Chondrocyte (in vitro differentiated cells): ENCODE measurements at regions not wholly inside any gene's neighbourhood (a gene's known extent, or its start where the extent isn't known, plus 50 kb on each side); places are given as distances from the start of the nearest gene placed in this dataset.
A peak's percentile ranks its signal among the peaks of the same experiment; 100 is the strongest.

Source experiments
- DNase-seq: peaks from one replicate; pipeline ENCODE4 v3.0.0; 2021; ENCODE audit warnings: mixed read lengths, low spot score
- H3K27ac Mint-ChIP-seq: one replicate; pipeline ENCODE4 v1.8.0; 2021; ENCODE audit warnings: mild to moderate bottlenecking, moderate library complexity, mixed read lengths; ENCODE audit not compliant: unreplicated experiment
- H3K27me3 Mint-ChIP-seq: 2 replicates; pipeline ENCODE4 v1.8.0; 2021; ENCODE audit warnings: low read depth, mixed read lengths
- H3K36me3 Mint-ChIP-seq: 2 replicates; pipeline ENCODE4 v1.8.0; 2021; ENCODE audit warnings: low read depth, mixed read lengths
- H3K4me1 Mint-ChIP-seq: 2 replicates; pipeline ENCODE4 v1.8.0; 2021; ENCODE audit warnings: low read depth, mild to moderate bottlenecking, mixed read lengths
- H3K4me3 Mint-ChIP-seq: one replicate; pipeline ENCODE4 v1.8.0; 2021; ENCODE audit warnings: mild to moderate bottlenecking, moderate library complexity, mixed read lengths; ENCODE audit not compliant: unreplicated experiment
- H3K9me3 Mint-ChIP-seq: 2 replicates; pipeline ENCODE4 v1.8.0; 2021; ENCODE audit warnings: low read depth, mixed read lengths
- CTCF ChIP-seq: fragments of 200-600 bp; sonication (generic); IDR thresholded peaks from 2 replicates; pipeline ENCODE4 v1.5.0; 2021; ENCODE audit warnings: antibody characterized with exemption, mild to moderate bottlenecking, moderate library complexity

GRCh38 chr20:59386809-59387208 lies 86.4 kb downstream of the EDN3 start:
- H3K36me3 Mint-ChIP-seq, result no peaks in the 10 kb centered on the region
- no peak for DNase-seq
- H3K4me3 Mint-ChIP-seq, result no peak overlapping the region
- H3K9me3 Mint-ChIP-seq, result peaks cover 2% of the 10 kb centered on the region
- no peaks in the 10 kb centered on the region for H3K27me3 Mint-ChIP-seq
- H3K27ac Mint-ChIP-seq, result peak overlapping the region; percentile 58
- no peak for TF ChIP-seq CTCF
- H3K4me1 Mint-ChIP-seq, result peaks cover 25% of the 10 kb centered on the region

GRCh38 chr20:59387891-59388290 lies 87.5 kb downstream of the EDN3 start:
- H3K27ac Mint-ChIP-seq, result no peak overlapping the region

GRCh38 chr20:59388402-59388801 lies 88.0 kb downstream of the EDN3 start:
- TF ChIP-seq CTCF, result no peak
- Mint-ChIP-seq H3K36me3 (no peaks in the 10 kb centered on the region), H3K9me3 (peaks cover 2% of the 10 kb centered on the region), H3K27me3 (peaks cover 4% of the 10 kb centered on the region), H3K4me1 (peaks cover 25% of the 10 kb centered on the region), H3K27ac (no peak overlapping the region), H3K4me3 (no peak overlapping the region)
- peak; percentile 64 for DNase-seq

More at GRCh38 chr20:59387891-59388290, 87.5 kb downstream of the EDN3 start:
- H3K4me1 Mint-ChIP-seq, result peaks cover 25% of the 10 kb centered on the region
- no peak overlapping the region for H3K4me3 Mint-ChIP-seq
- peaks cover 2% of the 10 kb centered on the region for H3K9me3 Mint-ChIP-seq
- no peaks in the 10 kb centered on the region for H3K36me3 Mint-ChIP-seq
- H3K27me3 Mint-ChIP-seq, result no peaks in the 10 kb centered on the region
- no peak for DNase-seq
- TF ChIP-seq CTCF, result no peak

GRCh38 chr20:59390437-59390836 lies 90.0 kb downstream of the EDN3 start:
- no peak for DNase-seq
- peaks cover 4% of the 10 kb centered on the region for H3K27me3 Mint-ChIP-seq
- peaks cover 23% of the 10 kb centered on the region for H3K4me1 Mint-ChIP-seq
- TF ChIP-seq CTCF, result no peak
- no peak overlapping the region for H3K4me3 Mint-ChIP-seq
- H3K9me3 Mint-ChIP-seq, result peaks cover 2% of the 10 kb centered on the region
- H3K36me3 Mint-ChIP-seq, result no peaks in the 10 kb centered on the region
- H3K27ac Mint-ChIP-seq, result no peak overlapping the region

DNA sequence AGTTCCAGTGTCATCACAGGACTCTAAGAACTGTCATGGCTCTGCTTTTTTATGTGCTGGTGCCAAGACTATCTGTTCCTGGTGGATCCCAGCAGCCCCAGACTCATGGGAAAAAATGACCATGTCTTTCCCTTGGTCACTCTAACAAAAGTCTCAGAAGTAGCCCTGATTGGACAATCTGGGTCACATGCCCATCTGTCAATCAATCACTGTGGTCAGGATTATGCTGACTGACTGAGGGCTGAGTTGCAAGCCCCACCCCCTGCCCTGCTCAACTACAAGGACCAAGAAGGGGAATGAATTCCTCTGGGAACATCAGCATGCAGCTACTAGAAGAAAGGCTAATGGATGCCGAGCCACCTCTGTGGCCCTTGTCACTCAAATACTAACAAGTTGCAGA lies 91.6 kb downstream of the EDN3 start:
- TF ChIP-seq CTCF, result no peak
- peaks cover 4% of the 10 kb centered on the region for H3K27me3 Mint-ChIP-seq
- no peak overlapping the region for H3K27ac Mint-ChIP-seq
- peaks cover 2% of the 10 kb centered on the region for H3K9me3 Mint-ChIP-seq
- H3K4me3 Mint-ChIP-seq, result no peak overlapping the region
- no peak for DNase-seq
- no peaks in the 10 kb centered on the region for H3K36me3 Mint-ChIP-seq
- peaks cover 8% of the 10 kb centered on the region for H3K4me1 Mint-ChIP-seq
